HPDE6-E6E7 (cell line): ENCODE measurements at regions not wholly inside any gene's neighbourhood (a gene's known extent, or its start where the extent isn't known, plus 50 kb on each side); places are given as distances from the start of the nearest gene placed in this dataset.
"Not testable (repeated sequence)": the region's sequence is repeated elsewhere in the genome, so short reads cannot be mapped to it uniquely, and the experiment has no call there.

Experiments used
- DNase-seq: peaks from one replicate; pipeline ENCODE4 v3.0.0; 2011; ENCODE audit warnings: missing footprints; ENCODE audit errors: extremely low spot score

GRCh38 chr14:101634850-101635748, 73.8 kb downstream of the DIO3 start:
- no peak for DNase-seq

GRCh38 chr14:101635749-101636560, 74.7 kb downstream of the DIO3 start:
- no peak for DNase-seq

GRCh38 chr14:101639241-101639833, 78.0 kb downstream of the DIO3 start:
- no peak for DNase-seq

GRCh38 chr14:101643651-101644050, 82.4 kb downstream of the DIO3 start:
- no peak for DNase-seq

GRCh38 chr14:101654051-101654450, 92.8 kb downstream of the DIO3 start:
- no peak for DNase-seq

GRCh38 chr14:101657372-101657771, 96.1 kb downstream of the DIO3 start:
- no peak for DNase-seq

- peak; percentile 67 for DNase-seq
Measured at GRCh38 chr14:101665478-101666078, 95.9 kb upstream of the PPP2R5C start.

- no peak for DNase-seq
Measured at GRCh38 chr14:101666264-101666663, 95.2 kb upstream of the PPP2R5C start.

- no peak for DNase-seq
Measured at GRCh38 chr14:101669629-101670028, 91.9 kb upstream of the PPP2R5C start.

GRCh38 chr14:101673873-101674272, 87.6 kb upstream of the PPP2R5C start:
- DNase-seq = no peak

GRCh38 chr14:101675835-101676234, 85.7 kb upstream of the PPP2R5C start:
- DNase-seq = not testable (repeated sequence)

GRCh38 chr14:101677912-101678327, 83.6 kb upstream of the PPP2R5C start:
- DNase-seq = not testable (repeated sequence)

GRCh38 chr14:101681795-101682194, 79.7 kb upstream of the PPP2R5C start:
- DNase-seq = no peak

GRCh38 chr14:101683365-101683764, 78.1 kb upstream of the PPP2R5C start:
- no peak for DNase-seq

GRCh38 chr14:101687756-101688546, 73.6 kb upstream of the PPP2R5C start:
- DNase-seq = no peak

GRCh38 chr14:101689039-101689501, 72.4 kb upstream of the PPP2R5C start:
- DNase-seq = no peak

GRCh38 chr14:101689966-101690365, 71.5 kb upstream of the PPP2R5C start:
- DNase-seq = not testable (repeated sequence)

- no peak for DNase-seq
Measured at GRCh38 chr14:101695659-101696058, 65.8 kb upstream of the PPP2R5C start.

- no peak for DNase-seq
Measured at GRCh38 chr14:101704140-101704539, 57.4 kb upstream of the PPP2R5C start.

GRCh38 chr14:101705733-101706508, 55.6 kb upstream of the PPP2R5C start:
- DNase-seq = no peak
